Activated CD4-positive, alpha-beta T cell treated with anti-CD3 and anti-CD28 coated beads, Interleukin-2, amount 50 U/mL, for 4 hours (primary cell): ENCODE measurements at regions not wholly inside any gene's neighbourhood (a gene's known extent, or its start where the extent isn't known, plus 50 kb on each side); places are given as distances from the start of the nearest gene placed in this dataset.

Experiments
- DNase-seq, 2 experiments: peaks; one replicate each; pipeline ENCODE4 v3.0.0-alpha.2; 2020

DNA sequence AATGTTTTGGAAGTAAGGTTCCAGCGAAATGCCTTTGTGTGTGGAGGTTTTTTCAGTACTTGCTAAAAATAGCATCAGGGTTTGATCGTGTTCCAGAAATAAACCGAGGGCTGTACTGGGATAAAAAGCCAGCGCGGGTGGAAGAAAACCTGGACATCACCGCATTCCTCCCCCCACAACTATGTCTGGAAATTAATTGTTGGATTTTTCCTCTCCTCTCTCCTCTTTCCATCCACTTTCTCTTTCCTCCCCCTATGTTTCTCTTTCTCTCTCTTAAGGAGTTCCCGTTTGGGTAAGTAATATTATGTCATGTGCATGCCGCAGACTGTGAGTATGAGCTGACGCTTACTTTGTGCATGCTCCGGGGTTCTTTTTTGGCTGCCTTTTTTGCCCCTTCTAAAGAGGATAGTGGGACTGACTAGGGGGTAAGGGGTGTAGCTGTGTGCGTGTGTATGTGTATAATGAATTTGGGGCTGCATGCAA, 104.2 kb upstream of the HSD17B12 start:
- DNase-seq = no peak

DNA sequence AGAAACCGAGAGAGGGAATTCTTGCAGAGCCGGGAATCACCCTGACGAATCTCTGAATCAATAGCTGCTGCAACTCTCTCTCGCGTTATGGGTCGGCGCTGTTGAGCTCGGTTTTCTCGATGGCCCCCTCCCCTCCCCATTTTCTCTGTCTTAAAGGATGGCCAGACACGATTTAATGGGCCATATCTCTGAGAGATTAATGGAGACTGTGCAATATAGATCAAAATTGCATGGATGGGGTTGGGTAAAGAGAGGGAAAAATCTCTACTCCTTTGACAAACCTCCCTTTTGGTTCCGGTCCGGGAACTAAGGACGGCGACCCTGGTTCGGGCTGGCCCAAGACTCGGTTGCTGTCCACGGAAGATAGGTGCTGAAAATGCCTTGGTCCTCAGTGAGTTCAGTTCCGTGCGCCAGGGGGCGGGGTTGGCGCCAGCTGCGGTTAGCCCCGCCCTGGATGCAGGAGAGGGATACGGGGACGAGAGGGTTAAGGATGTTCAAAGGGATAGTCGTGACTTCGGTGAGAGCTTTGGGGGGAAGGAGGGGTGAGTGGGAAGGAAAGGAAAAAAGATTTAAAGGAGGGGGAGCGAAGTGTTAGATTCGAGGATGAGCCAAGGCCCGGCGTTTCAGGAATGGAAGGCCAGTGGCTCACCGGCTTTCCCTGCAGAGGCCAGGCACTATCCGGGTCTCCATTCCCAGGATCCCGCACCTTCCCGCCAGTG, 103.6 kb upstream of the HSD17B12 start:
- no peak for DNase-seq

DNA sequence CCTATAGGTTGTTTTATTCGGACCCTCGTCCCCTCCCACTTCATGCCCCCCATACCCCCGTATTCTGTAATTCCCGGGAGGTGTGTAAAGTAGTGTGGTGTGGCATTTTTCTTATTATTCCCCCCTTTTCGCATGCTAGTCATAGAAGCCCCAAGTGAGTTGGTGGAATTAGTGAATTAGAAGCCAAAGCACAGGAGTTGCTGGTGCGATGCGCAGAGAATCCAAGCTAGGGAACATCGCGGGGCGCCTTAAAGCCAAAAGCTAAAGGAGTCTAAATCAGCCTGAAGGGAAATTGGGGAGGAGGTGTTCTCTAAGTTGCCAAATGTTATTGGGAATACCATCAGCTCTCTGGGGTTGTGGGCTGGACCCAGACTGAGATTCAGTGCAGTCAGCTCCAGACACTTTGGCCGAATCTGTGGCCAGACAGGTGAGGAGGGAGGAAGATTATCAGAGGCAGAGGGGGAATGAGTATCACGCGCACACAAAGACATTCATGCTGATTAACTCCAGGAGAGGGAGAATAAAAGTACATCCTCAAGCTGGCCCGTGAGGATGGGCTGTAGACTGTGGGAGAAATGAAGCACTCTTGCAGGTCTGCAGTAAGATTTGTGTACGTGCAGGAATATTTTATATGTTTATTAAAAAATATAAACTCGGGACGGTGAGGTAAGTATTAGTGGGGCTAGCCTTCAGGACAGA, 102.8 kb upstream of the HSD17B12 start:
- DNase-seq = no peak

GRCh38 chr11:43578346-43579170, 102.0 kb upstream of the HSD17B12 start:
- DNase-seq = no peak

- DNase-seq = peak in 1 of 2 experiments; percentile 7
These were observed 101.2 kb upstream of the HSD17B12 start for GRCh38 chr11:43579171-43579918.

- DNase-seq = no peak
These were observed 100.6 kb upstream of the HSD17B12 start for GRCh38 chr11:43579919-43580276.

DNA sequence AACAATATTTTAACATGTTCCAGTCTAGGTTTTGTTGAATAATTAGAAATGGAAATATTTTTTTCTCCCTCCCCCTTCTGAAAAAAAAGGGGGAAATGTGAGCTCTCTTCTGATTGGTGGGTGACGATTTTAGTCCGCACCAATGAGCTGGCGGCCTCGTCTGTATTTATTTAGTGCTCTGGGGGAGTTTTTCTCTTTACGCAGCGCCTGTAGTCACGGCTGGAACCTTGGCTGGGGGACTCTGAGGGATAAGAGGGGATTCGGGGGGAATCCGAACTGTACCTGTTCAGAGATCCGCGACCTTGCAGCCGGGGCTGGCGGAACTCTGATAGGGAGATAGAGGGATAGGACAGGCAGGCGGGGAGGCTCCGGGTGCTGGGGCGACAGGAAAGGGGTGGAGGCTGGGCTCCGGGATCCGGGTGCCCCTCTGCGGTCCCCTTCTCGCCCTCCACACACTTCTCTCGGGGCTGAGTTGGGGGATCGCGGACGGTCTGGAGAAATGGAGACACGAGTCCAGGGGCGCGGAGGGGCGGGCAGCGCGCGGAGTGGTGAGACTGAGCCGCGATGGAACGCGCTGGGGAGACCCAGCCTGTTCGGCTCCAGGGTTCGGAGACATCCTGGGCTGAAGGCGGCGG, 99.7 kb upstream of the HSD17B12 start:
- DNase-seq = no peak

DNA sequence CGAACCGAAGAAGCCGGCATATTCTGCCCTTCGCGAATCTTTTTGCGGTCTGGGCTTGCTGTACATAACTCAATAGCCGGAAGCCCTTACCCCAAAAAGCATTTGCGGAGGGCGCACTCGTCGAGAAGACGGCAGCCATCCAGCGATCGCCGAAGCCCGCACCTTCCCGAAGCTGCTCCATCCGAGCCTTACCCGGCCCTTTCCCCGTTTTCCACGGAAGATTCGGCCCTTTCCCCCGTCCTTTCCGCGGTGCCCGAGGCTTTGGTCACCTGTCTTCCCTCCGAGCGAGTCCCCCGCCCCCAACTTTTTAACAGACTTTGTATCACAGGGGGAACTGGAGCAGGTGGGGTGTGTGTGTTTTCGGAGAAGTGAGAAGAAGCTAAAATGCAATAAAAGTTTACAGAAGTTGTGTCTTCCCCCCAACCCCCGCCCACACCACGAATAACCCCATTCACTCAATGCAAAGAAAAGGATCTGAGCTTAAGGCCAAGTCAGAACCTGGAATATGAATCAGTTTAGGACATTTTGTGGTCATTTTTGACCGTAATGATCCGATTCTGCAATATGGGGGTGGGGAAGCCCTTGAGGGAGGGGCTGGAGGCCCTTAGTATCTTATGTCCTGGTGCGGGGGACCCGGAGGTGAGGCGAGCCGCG, 99.0 kb upstream of the HSD17B12 start:
- no peak for DNase-seq

GRCh38 chr11:43582024-43582862, 98.3 kb upstream of the HSD17B12 start:
- DNase-seq = no peak

DNA sequence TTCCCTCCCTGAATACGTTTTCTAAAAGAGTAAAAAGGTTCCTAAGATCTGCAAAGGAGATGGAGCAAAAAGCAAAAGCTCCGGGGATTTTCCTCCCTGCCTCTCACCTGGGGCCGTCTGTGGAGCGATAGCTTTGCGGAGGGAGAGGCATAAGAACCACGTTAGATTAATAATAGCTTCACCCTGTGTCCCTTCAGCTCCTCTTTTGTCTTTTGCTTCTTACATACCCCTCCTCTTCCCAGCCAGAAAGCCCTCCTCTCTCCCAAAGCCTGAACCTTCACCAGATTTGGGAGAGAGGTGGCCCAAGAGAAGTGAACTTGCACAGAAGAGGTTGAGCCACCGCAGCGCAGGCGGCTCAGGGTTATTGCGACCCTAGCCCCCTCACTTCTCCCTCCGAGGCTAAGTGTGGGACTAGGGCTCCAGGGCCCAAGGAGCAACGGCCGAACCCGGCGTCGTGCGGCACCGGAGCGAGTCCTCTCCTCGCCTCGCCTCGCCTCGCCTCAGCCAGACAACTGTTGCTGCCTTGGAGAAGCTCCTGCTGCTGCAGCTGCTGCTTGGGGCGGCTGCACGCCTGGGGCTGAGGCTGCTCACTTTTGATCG, 97.6 kb upstream of the HSD17B12 start:
- DNase-seq = no peak

DNA sequence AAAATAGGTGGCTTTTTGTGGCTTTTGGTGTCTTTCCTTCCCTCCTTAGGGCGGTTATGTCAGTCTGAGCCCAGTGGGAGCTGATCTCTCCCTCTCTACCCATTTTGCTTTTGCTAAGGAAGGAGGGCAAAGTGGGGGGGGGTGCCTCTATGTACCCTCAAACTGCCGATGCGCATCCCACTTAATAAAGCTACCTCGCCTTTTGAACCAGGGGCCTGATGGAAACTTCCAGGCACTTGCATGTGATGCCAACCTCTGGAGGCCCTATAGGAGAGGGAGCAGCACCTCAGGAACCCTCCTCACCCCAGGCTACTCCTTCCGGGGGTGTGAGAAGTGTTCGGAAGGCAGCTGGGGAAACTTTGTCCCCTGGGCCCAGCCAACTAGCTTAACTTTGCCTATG, 97.0 kb upstream of the HSD17B12 start:
- no peak for DNase-seq

DNA sequence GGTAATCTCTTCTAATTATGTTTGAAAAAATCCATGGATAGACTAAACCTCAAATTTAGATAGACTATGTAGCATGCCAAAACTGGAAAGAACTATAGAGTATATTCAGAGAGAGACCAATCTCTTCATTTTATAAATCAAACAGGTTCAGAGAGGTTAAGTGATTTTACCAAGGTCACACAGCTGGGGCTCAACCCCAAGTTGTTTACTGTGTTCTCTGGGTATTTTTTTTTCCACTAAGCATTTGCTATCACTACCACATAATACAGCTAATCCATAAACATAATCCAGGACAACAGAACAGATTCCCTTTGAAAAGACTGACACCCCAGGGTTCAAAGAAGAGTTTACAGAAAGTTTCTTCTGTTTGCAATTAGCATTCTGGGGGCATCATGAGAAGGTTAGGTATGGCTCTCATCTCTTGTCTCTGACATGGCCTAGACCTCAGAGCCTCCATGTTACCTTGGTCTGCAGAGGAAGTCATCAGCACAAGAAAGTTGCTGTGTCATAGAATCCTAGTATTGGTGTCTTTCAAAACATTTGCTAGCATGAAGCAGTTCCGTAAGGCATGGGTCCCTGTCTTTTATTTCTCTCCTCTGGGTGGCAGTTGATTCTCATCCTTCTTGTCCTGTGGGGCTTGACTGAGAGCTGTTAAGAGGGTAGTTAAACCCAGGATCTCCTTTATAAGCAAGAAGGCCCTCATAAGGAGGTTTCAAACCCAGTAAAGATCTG, 94.5 kb upstream of the HSD17B12 start:
- DNase-seq = no peak

DNA sequence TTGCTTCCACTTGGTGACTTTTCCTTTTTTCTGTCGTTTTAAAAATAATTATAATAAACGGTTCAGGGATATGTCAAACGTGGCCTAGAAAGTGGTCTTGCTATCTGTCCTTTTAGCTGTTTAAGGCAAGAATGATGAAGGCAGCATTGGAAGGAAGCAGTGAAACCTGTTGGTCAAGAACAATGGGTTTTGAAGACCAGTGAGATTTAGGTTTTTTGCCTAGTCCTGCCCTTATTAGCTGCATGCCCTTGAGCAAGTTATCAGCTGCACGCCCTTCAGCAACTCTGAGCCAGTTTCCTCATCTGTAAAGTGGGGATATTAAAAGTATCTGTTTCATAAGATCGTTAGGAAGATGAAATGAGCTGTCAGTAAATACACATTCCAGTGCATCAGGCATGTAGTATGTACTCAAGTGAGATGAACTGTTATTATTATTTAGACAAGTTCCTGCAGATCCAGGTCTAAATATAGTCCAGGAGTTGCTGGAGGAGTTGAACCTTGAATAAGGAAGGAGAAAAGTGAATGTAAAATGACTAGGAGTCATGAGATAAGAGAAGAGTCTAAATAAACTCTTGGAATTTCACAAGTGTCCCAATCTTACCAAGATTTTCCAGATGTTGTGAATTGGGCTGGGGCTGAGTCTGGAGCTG, 90.8 kb upstream of the HSD17B12 start:
- DNase-seq = no peak

- no peak for DNase-seq
These were observed 79.0 kb upstream of the HSD17B12 start for GRCh38 chr11:43601511-43601910.

DNA sequence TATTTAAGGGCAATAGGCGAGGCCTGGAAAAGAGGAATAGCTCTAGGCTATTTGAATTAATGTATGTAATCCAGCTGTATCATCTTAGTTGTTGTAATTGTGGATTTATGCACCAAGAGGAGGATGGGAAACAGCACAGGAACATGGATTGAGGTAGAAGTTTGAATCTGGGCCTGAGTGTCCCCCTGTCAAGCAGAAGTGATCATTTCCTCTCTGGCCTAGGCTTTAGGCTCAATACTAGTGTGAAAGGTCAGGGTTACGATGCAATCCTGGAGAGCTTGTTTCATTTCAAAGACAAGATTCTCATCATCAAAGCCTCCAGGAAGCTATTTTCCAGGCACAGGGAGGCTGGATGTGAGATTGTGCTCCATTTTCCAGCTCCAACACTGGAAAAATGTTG, 77.9 kb upstream of the HSD17B12 start:
- DNase-seq = no peak

GRCh38 chr11:43614214-43614613, 66.3 kb upstream of the HSD17B12 start:
- no peak for DNase-seq

- DNase-seq = no peak
These were observed 60.6 kb upstream of the HSD17B12 start for GRCh38 chr11:43619863-43620505.

DNA sequence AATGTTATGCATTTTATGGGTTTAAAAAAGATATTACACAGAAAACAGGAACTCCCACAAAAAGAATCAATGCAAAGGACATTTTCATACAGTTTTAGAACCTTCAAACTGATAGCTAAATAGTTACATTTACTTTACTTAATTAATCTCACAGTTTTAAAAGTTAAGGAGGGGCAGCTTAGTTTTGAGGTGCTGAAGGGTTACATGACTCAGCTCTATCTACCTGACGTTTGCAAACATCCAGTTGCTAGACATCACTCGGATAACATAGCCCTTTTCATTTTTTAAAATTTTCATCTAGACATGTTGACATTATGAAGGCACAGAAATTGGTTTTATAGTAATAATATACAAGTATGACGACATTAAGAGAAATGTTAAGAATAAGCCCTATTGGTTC, 53.7 kb upstream of the HSD17B12 start:
- DNase-seq = no peak
